GM19240 (cell line): ENCODE measurements at regions not wholly inside any gene's neighbourhood (a gene's known extent, or its start where the extent isn't known, plus 50 kb on each side); places are given as distances from the start of the nearest gene placed in this dataset.

Experiments used
- DNase-seq: peaks from one replicate; pipeline ENCODE4 v3.0.0; 2011; ENCODE audit warnings: low spot score; ENCODE audit not compliant: insufficient read length

GRCh38 chr4:111648056-111648455 is 497.2 kb upstream of the FAM241A start:
- no peak for DNase-seq

- DNase-seq = no peak
These were observed 495.9 kb upstream of the FAM241A start for GRCh38 chr4:111649308-111649707.

- no peak for DNase-seq
These were observed 495.1 kb upstream of the FAM241A start for GRCh38 chr4:111650146-111650545.

GRCh38 chr4:111650674-111651086 is 494.6 kb upstream of the FAM241A start:
- no peak for DNase-seq

- DNase-seq = no peak
These were observed 493.0 kb upstream of the FAM241A start for GRCh38 chr4:111652236-111652635.

- DNase-seq = no peak
These were observed 492.3 kb upstream of the FAM241A start for GRCh38 chr4:111652986-111653385.

- DNase-seq = no peak
These were observed 482.8 kb upstream of the FAM241A start for GRCh38 chr4:111662496-111662895.

GRCh38 chr4:111664308-111664945 is 480.8 kb upstream of the FAM241A start:
- no peak for DNase-seq

GRCh38 chr4:111666826-111667360 is 478.4 kb upstream of the FAM241A start:
- DNase-seq = no peak

- DNase-seq = no peak
These were observed 473.5 kb upstream of the FAM241A start for GRCh38 chr4:111671756-111672155.

GRCh38 chr4:111675746-111676145 is 469.5 kb upstream of the FAM241A start:
- no peak for DNase-seq

- no peak for DNase-seq
These were observed 468.7 kb upstream of the FAM241A start for GRCh38 chr4:111676533-111676932.

GRCh38 chr4:111678479-111678878 is 466.8 kb upstream of the FAM241A start:
- DNase-seq = no peak

GRCh38 chr4:111678908-111679307 is 466.3 kb upstream of the FAM241A start:
- DNase-seq = no peak

- DNase-seq = no peak
These were observed 464.0 kb upstream of the FAM241A start for GRCh38 chr4:111681270-111681669.

- DNase-seq = no peak
These were observed 463.5 kb upstream of the FAM241A start for GRCh38 chr4:111681751-111682150.

GRCh38 chr4:111685205-111685604 is 460.0 kb upstream of the FAM241A start:
- no peak for DNase-seq

- no peak for DNase-seq
These were observed 456.0 kb upstream of the FAM241A start for GRCh38 chr4:111689214-111689613.

GRCh38 chr4:111689731-111690130 is 455.5 kb upstream of the FAM241A start:
- no peak for DNase-seq

- no peak for DNase-seq
These were observed 451.5 kb upstream of the FAM241A start for GRCh38 chr4:111693758-111694157.

GRCh38 chr4:111695677-111696076 is 449.6 kb upstream of the FAM241A start:
- no peak for DNase-seq

GRCh38 chr4:111696505-111696904 is 448.7 kb upstream of the FAM241A start:
- DNase-seq = no peak

GRCh38 chr4:111697176-111697942 is 447.9 kb upstream of the FAM241A start:
- DNase-seq = no peak
